ENCODE measurements at regions not wholly inside any gene's neighbourhood (a gene's known extent, or its start where the extent isn't known, plus 50 kb on each side); places are given as distances from the start of the nearest gene placed in this dataset.
A peak's percentile ranks its signal among the peaks of the same experiment; 100 is the strongest.

GRCh38 chr1:54488779-54489626 lies 59.0 kb upstream of the ACOT11 start:
- peaks cover 5 to 54% (median 25%) of the 10 kb centered on the region in 3 donors for H3K4me1 ChIP-seq
- no peak for DNase-seq
- 3% methylated on average over 4 of the region's 51 CpGs; no CpG with 5 or more reads in 1 of the 2 donors for WGBS, 2 donors

DNA sequence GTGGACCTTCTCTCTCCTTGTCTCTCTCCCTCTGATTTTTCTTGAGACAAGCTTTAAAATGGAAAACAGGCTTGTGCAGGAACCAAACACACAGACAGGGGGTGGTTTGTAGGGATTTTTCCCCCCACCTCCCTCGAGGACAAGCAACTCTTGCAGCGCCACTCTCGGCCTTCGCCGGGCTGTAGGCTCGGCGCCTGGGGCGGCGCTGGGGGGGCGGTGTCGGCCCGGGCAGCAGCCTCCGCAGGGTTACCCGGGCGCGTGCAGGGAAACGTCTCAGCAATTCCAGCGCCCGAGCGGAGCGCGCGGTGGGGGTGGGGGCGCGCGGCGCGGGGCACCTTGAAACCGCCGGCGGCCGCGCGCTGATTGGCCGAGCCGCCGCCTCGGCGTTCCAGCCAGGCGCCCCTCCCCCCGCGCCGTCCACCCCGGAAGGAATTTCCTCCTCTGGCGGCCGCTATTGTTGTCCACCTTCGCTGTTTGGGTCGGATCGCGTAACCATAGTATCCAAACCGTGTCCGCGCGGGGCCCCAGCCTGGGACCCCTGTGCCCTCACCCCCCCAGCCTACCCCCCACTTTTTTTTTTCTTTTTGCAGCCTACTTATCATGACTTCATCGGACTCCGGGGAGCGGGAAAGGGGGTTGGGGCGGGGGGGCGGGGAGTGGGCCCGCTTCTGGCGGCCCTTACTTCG lies 59.8 kb upstream of the ACOT11 start:
- intact Hi-C loops (cut with DNase I) = loop anchor here (2.0 to 10.0 kb wide), 3 partner anchors 81 to 366 kb away; partner anchors contain the start of gene SSBP3
- H3K27me3 ChIP-seq = peaks cover 0 to 4% (median 0%) of the 10 kb centered on the region in 4 donors
- DNase-seq = peak; percentile 24
- H3K9me3 ChIP-seq = no peaks in the 10 kb centered on the region
- TF ChIP-seq, protein P1, sequence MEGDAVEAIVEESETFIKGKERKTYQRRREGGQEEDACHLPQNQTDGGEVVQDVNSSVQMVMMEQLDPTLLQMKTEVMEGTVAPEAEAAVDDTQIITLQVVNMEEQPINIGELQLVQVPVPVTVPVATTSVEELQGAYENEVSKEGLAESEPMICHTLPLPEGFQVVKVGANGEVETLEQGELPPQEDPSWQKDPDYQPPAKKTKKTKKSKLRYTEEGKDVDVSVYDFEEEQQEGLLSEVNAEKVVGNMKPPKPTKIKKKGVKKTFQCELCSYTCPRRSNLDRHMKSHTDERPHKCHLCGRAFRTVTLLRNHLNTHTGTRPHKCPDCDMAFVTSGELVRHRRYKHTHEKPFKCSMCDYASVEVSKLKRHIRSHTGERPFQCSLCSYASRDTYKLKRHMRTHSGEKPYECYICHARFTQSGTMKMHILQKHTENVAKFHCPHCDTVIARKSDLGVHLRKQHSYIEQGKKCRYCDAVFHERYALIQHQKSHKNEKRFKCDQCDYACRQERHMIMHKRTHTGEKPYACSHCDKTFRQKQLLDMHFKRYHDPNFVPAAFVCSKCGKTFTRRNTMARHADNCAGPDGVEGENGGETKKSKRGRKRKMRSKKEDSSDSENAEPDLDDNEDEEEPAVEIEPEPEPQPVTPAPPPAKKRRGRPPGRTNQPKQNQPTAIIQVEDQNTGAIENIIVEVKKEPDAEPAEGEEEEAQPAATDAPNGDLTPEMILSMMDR (IDR thresholded peaks at IDR 0.05) = peak in 5 of 6 experiments; percentile 4 to 52 (median 41)
- peak in 1 of 4 donors; percentile 17 for TF ChIP-seq POLR2A (IDR thresholded peaks at IDR 0.05)
- H3K4me3 ChIP-seq = peak overlapping the region; percentile 48 to 86 (median 67)
- H3K27ac ChIP-seq = peak overlapping the region; percentile 86 to 97 (median 92)
- peaks cover 5 to 54% (median 25%) of the 10 kb centered on the region in 3 donors for H3K4me1 ChIP-seq
- H3K36me3 ChIP-seq = no peaks in the 10 kb centered on the region
- 0 to 4% methylated on average over 5 to 9 of the region's 62 CpGs for whole genome bisulfite sequencing, 2 donors

More at GRCh38 chr1:54488779-54489626, 59.0 kb upstream of the ACOT11 start:
- TF ChIP-seq, protein P1 (IDR thresholded peaks at IDR 0.05) = peak; percentile 96 to 98 (median 97)
- TF ChIP-seq POLR2A (IDR thresholded peaks at IDR 0.05) = peak in 1 of 4 donors; percentile 19
- no peaks in the 10 kb centered on the region for H3K36me3 ChIP-seq
- peak overlapping the region; percentile 86 to 97 (median 92) for H3K27ac ChIP-seq
- H3K27me3 ChIP-seq = peaks cover 0 to 4% (median 0%) of the 10 kb centered on the region in 4 donors
- intact Hi-C loops (cut with DNase I) = loop anchor here (2.0 to 10.0 kb wide), 3 partner anchors 82 to 367 kb away; partner anchors contain the start of gene SSBP3
- peak overlapping the region; percentile 48 to 86 (median 67) for H3K4me3 ChIP-seq
- no peaks in the 10 kb centered on the region for H3K9me3 ChIP-seq

- Histone ChIP-seq H3K4me1 (peaks cover 5 to 54% (median 25%) of the 10 kb centered on the region in 3 donors), H3K36me3 (no peaks in the 10 kb centered on the region), H3K27ac (peak overlapping the region; percentile 86 to 97 (median 92)), H3K9me3 (no peaks in the 10 kb centered on the region), H3K27me3 (peaks cover 0 to 4% (median 0%) of the 10 kb centered on the region in 4 donors), H3K4me3 (peak overlapping the region; percentile 48 to 86 (median 67))
- WGBS, 2 donors = 12 to 19% methylated on average over 9 to 19 of the region's 21 CpGs
- TF ChIP-seq, protein P1 (IDR thresholded peaks at IDR 0.05) = no peak
- no peak for TF ChIP-seq POLR2A (IDR thresholded peaks at IDR 0.05)
- intact Hi-C loops (cut with DNase I) = loop anchor here (2.0 to 10.0 kb wide), 3 partner anchors 81 to 365 kb away; partner anchors contain the start of gene SSBP3
- DNase-seq = no peak
Measured at GRCh38 chr1:54487571-54488050, 60.4 kb upstream of the ACOT11 start.

GRCh38 chr1:54486907-54487306 lies 61.1 kb upstream of the ACOT11 start:
- DNase-seq = no peak
- no peak overlapping the region for H3K4me3 ChIP-seq
- intact Hi-C loops (cut with DNase I) = loop anchor here (5.0 to 10.0 kb wide), 2 partner anchors 302 to 365 kb away; no protein-coding TSS in a partner anchor
- no peaks in the 10 kb centered on the region for H3K9me3 ChIP-seq
- H3K36me3 ChIP-seq = no peaks in the 10 kb centered on the region
- H3K27me3 ChIP-seq = peaks cover 0 to 4% (median 0%) of the 10 kb centered on the region in 4 donors
- TF ChIP-seq, protein P1 (IDR thresholded peaks at IDR 0.05) = no peak
- TF ChIP-seq POLR2A (IDR thresholded peaks at IDR 0.05) = no peak
- peak overlapping the region in 2 of 4 donors; percentile 91 to 94 for H3K27ac ChIP-seq
- peaks cover 5 to 54% (median 25%) of the 10 kb centered on the region in 3 donors for H3K4me1 ChIP-seq
- WGBS, 2 donors = 20 to 22% methylated on average over 5 to 8 of the region's 8 CpGs

Measured in esophagus squamous epithelium (tissue), 5 donors.